ENCODE measurements at regions not wholly inside any gene's neighbourhood (a gene's known extent, or its start where the extent isn't known, plus 50 kb on each side); places are given as distances from the start of the nearest gene placed in this dataset.

- no peak for DNase-seq
Observed at GRCh38 chr2:220509966-220510365, 882.5 kb downstream of the SLC4A3 start.

- DNase-seq = no peak
Observed at GRCh38 chr2:220510668-220511067, 883.2 kb downstream of the SLC4A3 start.

- DNase-seq = no peak
Observed at GRCh38 chr2:220512419-220512818, 885.0 kb downstream of the SLC4A3 start.

DNA sequence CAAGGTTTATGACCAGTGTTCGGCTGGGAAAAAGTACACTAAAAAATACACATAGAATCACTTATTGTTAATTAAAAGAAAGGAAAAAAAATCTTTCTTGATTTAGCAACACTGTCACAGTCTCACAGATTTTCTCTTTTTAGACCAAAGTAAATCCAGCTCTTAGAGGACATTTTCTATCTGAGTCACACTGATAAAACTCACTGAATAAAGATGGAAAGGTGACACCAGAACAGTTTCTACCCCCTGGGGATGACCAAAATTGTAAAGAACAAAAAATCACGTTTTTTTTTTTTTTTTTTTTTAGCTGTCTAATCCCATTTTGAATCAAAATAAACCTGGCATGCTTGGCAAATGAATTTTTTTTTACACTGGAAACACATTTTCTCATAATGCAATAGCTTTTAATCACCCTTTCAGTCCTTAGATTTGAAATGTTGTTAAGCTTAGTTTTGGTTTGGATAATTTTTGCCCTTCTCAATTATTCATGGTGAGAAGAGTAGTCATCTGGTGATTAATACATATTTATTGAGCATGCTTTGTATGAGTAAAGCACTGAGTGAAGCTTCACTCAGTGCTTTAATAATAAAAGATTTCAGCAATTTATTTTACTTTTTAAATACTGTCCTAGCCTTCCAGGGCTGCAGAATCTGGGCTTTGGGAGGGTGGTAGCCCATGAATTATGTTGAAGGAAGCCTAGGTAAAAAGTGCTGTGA lies 886.3 kb downstream of the SLC4A3 start:
- DNase-seq = no peak

DNA sequence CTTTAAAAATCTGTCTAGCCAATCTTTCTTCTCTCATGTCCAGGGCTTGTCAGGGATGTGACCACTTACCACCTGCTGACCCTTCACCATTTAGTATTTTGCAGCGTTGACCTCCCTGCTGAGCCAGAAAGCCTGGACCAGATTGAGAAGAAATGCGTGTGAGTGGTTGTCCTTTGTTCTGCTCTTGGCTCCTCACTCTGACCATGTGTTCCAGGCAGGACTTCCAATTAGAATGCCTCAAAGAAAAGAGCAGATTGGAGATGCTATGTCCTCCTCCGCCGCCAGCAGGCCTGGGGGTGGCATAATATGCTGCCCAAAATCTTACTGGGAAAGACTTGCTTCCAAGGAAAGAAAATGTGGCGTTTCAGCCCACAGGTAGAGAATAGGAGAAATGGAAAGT lies 894.1 kb downstream of the SLC4A3 start:
- no peak for DNase-seq

DNA sequence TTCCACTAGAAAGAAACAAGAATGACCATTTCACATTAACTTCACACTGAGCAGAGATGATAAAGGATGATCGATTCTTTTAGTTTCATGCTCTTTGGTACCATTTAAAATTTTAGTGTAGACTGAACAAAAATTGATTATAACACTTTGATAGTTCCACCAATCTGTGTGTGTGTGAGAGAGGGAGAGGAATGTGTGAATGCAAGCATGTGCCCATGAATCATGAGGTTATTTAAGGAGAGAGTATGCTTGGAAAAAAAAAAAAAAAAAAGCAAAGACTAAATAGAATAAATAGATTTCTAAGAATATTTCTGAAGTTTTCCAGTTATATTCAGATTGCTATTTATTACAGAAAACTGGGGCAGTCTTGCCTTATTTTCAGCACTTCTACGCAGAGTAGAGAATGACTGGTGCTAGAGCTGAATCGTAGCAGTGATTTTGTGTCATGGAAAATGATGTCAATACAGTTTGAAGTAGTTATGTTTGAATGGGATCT lies 900.8 kb downstream of the SLC4A3 start:
- no peak for DNase-seq

DNA sequence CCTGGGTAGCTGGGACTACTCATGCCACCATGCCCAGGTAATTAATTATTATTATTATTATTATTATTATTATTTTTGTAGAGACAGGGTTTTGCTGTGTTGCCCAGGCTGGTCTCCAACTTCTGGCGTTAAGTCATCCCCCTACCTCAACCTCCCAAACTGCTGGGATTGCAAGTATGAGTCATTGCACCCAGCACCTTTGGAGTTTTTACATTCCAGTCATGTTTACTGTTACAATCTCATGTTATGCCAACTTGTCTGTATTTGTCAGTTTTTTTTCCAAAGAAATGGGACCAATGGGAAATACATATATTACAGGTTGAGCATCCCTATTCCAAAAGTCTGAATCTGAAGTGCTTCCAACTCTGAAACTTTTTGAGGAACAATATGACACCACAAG lies 903.8 kb downstream of the SLC4A3 start:
- DNase-seq = no peak

GRCh38 chr2:220533485-220533884 lies 906.1 kb downstream of the SLC4A3 start:
- DNase-seq = no peak

DNA sequence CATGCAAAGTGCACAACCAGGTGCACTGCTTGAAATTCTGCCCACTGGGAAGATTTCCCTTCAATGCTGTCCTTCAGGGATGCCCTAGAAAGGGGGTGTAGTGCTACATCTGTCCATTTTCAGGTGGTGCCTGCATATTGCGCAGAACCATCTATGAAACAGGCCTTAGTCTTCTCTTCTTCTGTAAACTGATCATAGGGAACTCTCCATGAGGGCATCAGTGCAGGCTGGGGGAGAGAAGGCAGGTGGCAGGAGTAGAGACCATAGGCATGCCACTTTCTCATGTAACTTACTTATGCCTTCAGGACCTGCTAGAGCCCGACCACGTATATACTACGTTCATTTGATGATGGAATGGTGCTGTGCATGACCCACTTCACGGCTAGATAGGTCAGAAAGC lies 912.1 kb downstream of the SLC4A3 start:
- no peak for DNase-seq

- no peak for DNase-seq
Observed at GRCh38 chr2:220544049-220544448, 916.6 kb downstream of the SLC4A3 start.

- no peak for DNase-seq
Observed at GRCh38 chr2:220550995-220551700, 923.7 kb downstream of the SLC4A3 start.

DNA sequence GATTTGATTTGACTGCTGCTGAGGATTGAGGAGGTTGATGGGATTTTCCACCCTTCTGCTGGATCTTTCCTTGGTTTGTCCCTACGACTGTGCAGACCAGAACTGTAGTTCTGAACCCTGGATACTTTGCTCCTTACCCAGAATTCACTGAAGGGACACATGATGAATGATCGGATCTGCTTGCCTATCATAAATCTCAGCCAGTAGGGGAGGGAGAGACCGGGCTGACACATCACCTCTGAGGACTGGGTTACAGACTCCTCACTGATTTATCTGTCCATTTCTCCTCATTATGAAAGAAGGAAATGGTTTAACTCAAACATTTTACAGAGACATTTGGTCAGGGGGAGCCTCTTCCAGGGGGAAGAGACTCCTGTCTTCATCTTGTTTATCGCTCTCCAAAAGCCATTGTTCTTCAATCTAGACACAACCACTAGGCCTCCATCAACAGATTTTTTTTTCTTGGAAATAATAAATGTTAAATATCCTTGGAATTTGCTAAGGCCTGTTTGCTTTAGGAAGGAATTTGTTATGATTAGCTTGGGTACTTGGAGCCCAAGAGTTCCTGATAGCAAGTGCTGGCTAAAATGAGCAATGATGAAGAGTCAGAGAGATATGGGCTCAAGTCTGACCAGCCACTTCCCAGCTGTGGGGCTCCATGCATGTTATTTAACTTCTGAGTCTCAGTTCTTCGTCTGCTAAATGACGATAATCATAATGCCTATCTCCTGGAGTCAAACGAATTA lies 925.5 kb downstream of the SLC4A3 start:
- no peak for DNase-seq

- no peak for DNase-seq
Observed at GRCh38 chr2:220555961-220556630, 928.7 kb downstream of the SLC4A3 start.

- no peak for DNase-seq
Observed at GRCh38 chr2:220556658-220557057, 929.2 kb downstream of the SLC4A3 start.

DNA sequence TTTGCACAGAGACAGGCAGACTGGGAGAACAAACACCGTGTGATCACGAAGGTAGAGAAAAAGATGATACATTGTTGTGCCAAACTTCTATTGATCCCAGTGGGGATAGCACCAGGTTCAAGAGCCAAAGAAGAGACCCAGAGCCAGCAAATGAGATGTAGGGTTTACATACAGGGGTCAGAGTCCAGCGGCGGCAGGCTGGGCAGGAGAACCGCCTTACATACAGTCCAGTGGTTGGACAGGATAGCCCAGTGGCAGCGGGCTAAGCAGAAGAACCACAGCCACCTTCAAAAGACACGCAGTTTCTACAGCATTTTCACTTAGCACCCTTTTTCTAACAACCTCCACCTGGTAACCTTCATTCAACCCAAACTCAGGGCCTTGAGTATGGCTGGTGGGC lies 932.8 kb downstream of the SLC4A3 start:
- DNase-seq = no peak

GRCh38 chr2:220562375-220563140 lies 935.1 kb downstream of the SLC4A3 start:
- no peak for DNase-seq

- DNase-seq = no peak
Observed at GRCh38 chr2:220568296-220568695, 940.9 kb downstream of the SLC4A3 start.

DNA sequence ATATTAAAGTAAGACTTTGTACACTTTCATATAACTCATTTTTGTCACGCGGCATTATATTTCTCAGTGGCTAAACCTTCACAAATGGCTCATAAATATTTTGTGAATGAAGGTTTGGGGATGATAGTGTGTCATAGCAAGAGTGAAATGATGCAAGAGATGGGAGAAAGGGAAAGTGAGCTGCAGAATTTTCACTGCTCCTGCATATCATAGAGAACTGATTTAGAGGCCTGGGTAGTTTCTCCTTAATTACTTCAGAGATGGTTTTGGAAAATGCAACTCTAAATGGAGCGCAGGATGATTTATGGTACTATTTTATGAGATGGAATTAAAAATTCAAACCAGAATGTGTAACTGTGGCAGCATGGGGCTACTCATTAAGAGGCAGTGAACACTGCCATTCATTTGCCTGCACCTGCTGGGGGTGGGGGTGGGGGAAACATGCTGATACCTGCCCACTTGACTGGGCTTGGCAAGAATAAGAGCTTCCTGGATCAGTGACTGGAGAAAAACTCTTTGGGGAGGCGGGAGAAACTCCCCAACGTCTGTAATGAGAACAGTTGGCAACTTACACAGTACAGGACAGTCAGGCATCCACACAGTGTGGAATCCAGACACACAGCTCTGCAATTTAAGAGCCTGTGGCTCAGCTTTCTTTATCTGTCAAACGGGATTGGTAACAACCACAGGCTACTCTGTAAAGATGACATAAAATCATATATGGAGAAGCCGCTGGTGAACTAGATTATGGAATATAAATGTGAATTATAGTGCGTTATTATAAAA lies 941.9 kb downstream of the SLC4A3 start:
- DNase-seq = no peak

GRCh38 chr2:220572385-220572784 lies 945.0 kb downstream of the SLC4A3 start:
- DNase-seq = no peak

GRCh38 chr2:220574038-220574437 lies 946.6 kb downstream of the SLC4A3 start:
- DNase-seq = no peak

DNA sequence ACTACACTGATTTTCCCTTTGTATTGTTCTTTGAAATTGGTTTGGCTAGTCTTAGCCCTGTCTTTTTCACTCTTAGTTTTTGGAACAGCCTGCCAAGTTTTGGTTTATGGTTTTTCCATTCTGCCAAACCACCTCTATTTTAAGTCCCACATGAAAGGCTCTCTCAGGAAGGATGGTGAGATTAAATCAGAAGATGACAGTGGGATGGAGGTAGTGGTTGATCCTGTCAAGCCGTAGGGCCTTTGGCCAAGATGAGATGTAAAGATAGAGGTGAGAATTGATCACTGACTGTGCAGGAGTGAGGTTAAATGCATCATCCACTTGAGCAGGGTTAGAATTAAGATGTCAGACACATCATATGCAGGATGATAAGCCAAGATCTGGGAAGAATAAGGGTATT lies 948.5 kb downstream of the SLC4A3 start:
- no peak for DNase-seq

- no peak for DNase-seq
Observed at GRCh38 chr2:220579452-220579851, 952.0 kb downstream of the SLC4A3 start.
